ENCODE measurements at regions not wholly inside any gene's neighbourhood (a gene's known extent, or its start where the extent isn't known, plus 50 kb on each side); places are given as distances from the start of the nearest gene placed in this dataset.

DNA sequence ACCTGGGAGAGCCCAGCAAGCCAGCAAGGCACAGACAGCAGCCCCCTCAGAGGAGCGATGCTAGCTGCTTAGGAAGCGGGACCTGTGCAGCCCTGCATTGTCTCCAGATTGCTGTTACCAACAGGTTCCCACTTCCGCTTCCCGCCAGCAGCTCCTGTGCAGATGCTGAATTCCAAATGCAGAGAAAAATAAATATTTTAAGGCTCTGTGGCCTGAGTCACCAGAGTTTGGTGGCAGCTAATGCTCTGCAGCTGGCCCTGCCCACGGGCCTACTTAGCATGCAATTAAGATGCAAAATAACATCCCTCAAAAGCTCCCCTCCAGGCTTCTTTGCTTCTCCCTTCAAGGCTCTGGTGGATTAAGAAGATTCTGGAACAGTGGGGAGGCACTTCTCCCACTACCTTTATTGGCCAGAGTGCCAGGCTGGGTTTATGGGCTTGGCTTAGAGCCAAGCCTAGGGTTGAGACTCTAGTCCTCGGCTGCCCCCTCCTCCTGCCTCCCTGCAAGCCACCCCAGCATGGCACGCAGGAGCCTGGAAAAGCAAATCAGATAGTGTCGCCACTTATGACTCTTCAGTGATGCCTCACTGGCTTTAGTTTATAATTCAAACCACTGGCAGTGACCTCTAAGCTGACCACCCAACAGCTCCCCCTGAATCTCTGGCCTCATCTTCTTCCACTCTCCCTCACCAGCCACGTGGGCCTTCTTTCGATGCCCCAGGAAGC is 207.1 kb upstream of the ZC3H12A start:
- TF ChIP-seq, protein P1, sequence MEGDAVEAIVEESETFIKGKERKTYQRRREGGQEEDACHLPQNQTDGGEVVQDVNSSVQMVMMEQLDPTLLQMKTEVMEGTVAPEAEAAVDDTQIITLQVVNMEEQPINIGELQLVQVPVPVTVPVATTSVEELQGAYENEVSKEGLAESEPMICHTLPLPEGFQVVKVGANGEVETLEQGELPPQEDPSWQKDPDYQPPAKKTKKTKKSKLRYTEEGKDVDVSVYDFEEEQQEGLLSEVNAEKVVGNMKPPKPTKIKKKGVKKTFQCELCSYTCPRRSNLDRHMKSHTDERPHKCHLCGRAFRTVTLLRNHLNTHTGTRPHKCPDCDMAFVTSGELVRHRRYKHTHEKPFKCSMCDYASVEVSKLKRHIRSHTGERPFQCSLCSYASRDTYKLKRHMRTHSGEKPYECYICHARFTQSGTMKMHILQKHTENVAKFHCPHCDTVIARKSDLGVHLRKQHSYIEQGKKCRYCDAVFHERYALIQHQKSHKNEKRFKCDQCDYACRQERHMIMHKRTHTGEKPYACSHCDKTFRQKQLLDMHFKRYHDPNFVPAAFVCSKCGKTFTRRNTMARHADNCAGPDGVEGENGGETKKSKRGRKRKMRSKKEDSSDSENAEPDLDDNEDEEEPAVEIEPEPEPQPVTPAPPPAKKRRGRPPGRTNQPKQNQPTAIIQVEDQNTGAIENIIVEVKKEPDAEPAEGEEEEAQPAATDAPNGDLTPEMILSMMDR (IDR thresholded peaks at IDR 0.05; ENCODE audit: partially characterized antibody, unreplicated experiment) = no peak
- Mint-ChIP-seq H3K4me1 (ENCODE audit: low read depth, unreplicated experiment) (peaks cover 2% of the 10 kb centered on the region), H3K27me3 (ENCODE audit: unreplicated experiment) (peaks cover 2% of the 10 kb centered on the region), H3K4me3 (ENCODE audit: unreplicated experiment) (peak overlapping the region; percentile 3), H3K27ac (ENCODE audit: unreplicated experiment) (no peak overlapping the region), H3K9me3 (ENCODE audit: unreplicated experiment) (no peaks in the 10 kb centered on the region), H3K36me3 (ENCODE audit: unreplicated experiment) (no peaks in the 10 kb centered on the region)
- DNase-seq = no peak

DNA sequence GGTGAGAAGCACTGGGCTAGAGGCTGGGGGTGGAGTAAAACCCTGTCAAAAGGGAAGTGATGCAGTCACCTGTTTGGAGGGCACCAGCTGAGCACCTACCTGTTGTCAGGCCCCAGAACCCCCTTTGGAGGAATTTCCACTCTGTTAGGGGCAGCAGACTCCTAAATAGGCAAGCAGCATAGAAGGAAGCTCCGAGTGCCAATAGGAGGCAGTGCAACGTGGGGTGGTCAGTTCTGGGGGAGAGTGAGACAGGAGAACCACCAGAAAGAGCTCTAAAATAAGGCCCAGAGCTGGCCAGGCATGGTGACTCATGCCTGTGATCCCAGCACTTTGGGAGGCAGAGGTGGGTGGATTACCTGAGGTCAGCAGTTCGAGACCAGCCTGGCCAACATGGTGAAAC is 203.7 kb upstream of the ZC3H12A start:
- Mint-ChIP-seq H3K36me3 (ENCODE audit: unreplicated experiment) (no peaks in the 10 kb centered on the region), H3K27me3 (ENCODE audit: unreplicated experiment) (peaks cover 5% of the 10 kb centered on the region), H3K9me3 (ENCODE audit: unreplicated experiment) (peaks cover 1% of the 10 kb centered on the region), H3K4me1 (ENCODE audit: low read depth, unreplicated experiment) (peaks cover 4% of the 10 kb centered on the region), H3K4me3 (ENCODE audit: unreplicated experiment) (no peak overlapping the region), H3K27ac (ENCODE audit: unreplicated experiment) (no peak overlapping the region)
- no peak for DNase-seq
- TF ChIP-seq, protein P1 (IDR thresholded peaks at IDR 0.05; ENCODE audit: partially characterized antibody, unreplicated experiment) = no peak

DNA sequence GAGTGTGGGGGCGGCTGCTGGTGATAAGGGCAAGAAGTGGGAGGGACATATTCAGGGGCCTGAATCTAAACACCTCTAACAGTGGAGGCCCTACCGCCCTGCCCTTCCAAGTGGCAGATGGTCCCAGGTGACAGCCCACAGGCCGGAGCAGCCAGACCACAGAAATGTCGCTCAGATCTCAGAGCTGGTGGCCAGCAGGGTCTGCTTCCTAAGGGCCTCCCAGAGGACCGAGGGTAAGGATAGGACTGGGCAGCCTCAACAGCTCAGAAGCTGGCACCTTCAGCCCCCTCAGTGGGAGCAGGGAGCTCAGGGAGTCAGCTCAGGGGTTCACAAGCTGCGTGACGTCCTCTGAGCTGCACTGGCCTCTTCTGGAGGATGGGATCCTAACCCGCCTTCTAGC is 201.8 kb upstream of the ZC3H12A start:
- Mint-ChIP-seq H3K9me3 (ENCODE audit: unreplicated experiment) (peaks cover 1% of the 10 kb centered on the region), H3K36me3 (ENCODE audit: unreplicated experiment) (no peaks in the 10 kb centered on the region), H3K4me3 (ENCODE audit: unreplicated experiment) (no peak overlapping the region), H3K27me3 (ENCODE audit: unreplicated experiment) (peaks cover 4% of the 10 kb centered on the region), H3K4me1 (ENCODE audit: low read depth, unreplicated experiment) (peaks cover 2% of the 10 kb centered on the region), H3K27ac (ENCODE audit: unreplicated experiment) (no peak overlapping the region)
- TF ChIP-seq, protein P1 (IDR thresholded peaks at IDR 0.05; ENCODE audit: partially characterized antibody, unreplicated experiment) = no peak
- DNase-seq = no peak

- Mint-ChIP-seq H3K27ac (ENCODE audit: unreplicated experiment) (peak overlapping the region; percentile 28), H3K9me3 (ENCODE audit: unreplicated experiment) (peaks cover 1% of the 10 kb centered on the region), H3K4me1 (ENCODE audit: low read depth, unreplicated experiment) (peaks cover 2% of the 10 kb centered on the region), H3K4me3 (ENCODE audit: unreplicated experiment) (no peak overlapping the region), H3K27me3 (ENCODE audit: unreplicated experiment) (peaks cover 4% of the 10 kb centered on the region), H3K36me3 (ENCODE audit: unreplicated experiment) (peaks cover 6% of the 10 kb centered on the region)
- TF ChIP-seq, protein P1 (IDR thresholded peaks at IDR 0.05; ENCODE audit: partially characterized antibody, unreplicated experiment) = no peak
- DNase-seq = no peak
Observed at GRCh38 chr1:37274486-37274885, 199.9 kb upstream of the ZC3H12A start.

DNA sequence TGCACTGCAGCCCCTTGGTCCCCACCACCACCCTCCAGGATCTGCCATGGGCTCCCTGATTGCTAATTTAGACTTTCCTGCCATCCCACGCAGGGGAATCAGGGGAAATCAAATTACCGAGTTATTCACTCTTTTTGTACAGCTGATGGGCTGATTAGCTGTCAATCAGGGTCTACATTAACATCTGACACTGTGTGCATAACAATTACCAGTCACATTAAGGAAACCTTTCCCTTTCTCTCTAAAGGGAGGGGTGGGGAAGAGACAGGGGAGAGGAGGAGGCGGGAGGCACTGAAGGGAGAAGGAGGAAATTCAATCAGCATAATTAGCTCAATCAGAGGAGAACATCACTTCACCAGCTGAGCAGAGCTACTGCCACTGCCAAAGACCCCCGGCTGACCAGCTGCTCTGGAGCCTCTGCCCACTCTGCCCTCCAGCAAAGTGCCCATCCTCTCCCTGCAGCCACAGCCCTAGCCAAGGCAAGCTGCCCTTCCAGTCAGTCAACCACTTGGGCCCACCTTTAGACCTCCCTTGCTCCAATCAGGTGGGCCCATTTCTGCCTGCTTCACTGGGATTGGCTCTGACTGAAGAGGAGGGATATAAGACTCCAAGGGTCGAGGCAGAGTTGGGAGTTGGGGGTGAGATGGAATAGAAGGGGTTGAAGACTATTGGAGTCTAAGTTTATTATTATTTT is 199.3 kb upstream of the ZC3H12A start:
- TF ChIP-seq, protein P1 (IDR thresholded peaks at IDR 0.05; ENCODE audit: partially characterized antibody, unreplicated experiment) = no peak
- peak; percentile 44 for DNase-seq
- Mint-ChIP-seq H3K36me3 (ENCODE audit: unreplicated experiment) (peaks cover 12% of the 10 kb centered on the region), H3K27ac (ENCODE audit: unreplicated experiment) (peak overlapping the region; percentile 28), H3K9me3 (ENCODE audit: unreplicated experiment) (peaks cover 3% of the 10 kb centered on the region), H3K4me1 (ENCODE audit: low read depth, unreplicated experiment) (peaks cover 2% of the 10 kb centered on the region), H3K27me3 (ENCODE audit: unreplicated experiment) (peaks cover 4% of the 10 kb centered on the region), H3K4me3 (ENCODE audit: unreplicated experiment) (no peak overlapping the region)

All from glutamatergic neuron (in vitro differentiated cells).